ENCODE measurements at regions not wholly inside any gene's neighbourhood (a gene's known extent, or its start where the extent isn't known, plus 50 kb on each side); places are given as distances from the start of the nearest gene placed in this dataset.

GRCh38 chr3:163632722-163633121, 1445.6 kb downstream of the SI start:
- TF ChIP-seq CTCF (IDR thresholded peaks at IDR 0.05; ENCODE audit: control extremely low read depth, extremely low read depth) = no peak
- H3K27me3 ChIP-seq (ENCODE audit: control insufficient read depth in 3 of 3, insufficient read depth in 3 of 3, low read length in 2 of 3) = no peaks in the 10 kb centered on the region
- H3K9me3 ChIP-seq (ENCODE audit: control insufficient read depth in 4 of 4, insufficient read depth in 3 of 4, low read length in 3 of 4) = no peaks in the 10 kb centered on the region
- whole genome bisulfite sequencing, 2 donors = 78 to 79% methylated on average over 5 of the region's 5 CpGs
- no peak for ATAC-seq (ENCODE audit: insufficient read depth, low FRiP score)
- no peak overlapping the region for H3K9ac ChIP-seq (ENCODE audit: insufficient read depth in 1 of 2, low read length in 2 of 2)
- no peaks in the 10 kb centered on the region for H3K36me3 ChIP-seq (ENCODE audit: control insufficient read depth in 4 of 4, insufficient read depth in 4 of 4, low read length in 4 of 4)
- no peak overlapping the region for H3K4me3 ChIP-seq
- no peak overlapping the region for H3K27ac ChIP-seq (ENCODE audit: low read depth in 1 of 2, low read length in 1 of 2)
- H3K4me1 ChIP-seq (ENCODE audit: control insufficient read depth in 5 of 5, insufficient read depth in 5 of 5, low read length in 5 of 5) = no peaks in the 10 kb centered on the region
- DNase-seq = no peak

DNA sequence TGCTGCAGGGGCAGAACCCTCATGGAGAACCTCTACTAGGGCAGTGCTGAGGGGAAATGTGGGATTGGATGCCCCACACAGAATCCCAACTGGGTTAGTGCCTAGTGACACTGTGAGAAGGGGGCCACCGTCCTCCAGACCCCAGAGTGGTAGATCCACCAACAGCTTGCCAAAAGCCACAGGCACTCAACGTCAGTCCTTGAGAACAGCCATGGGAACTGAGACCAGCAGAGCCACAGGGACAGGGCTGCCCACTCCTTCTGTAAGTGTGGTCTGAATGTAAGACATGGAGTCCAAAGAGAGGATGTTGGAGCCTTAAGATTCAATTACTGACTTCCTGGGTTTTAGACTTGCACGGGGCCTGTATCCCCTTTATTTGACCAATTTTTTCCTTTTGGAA, 1451.5 kb downstream of the SI start:
- Histone ChIP-seq H3K9ac (ENCODE audit: insufficient read depth in 1 of 2, low read length in 2 of 2) (no peak overlapping the region), H3K27me3 (ENCODE audit: control insufficient read depth in 3 of 3, insufficient read depth in 3 of 3, low read length in 2 of 3) (no peaks in the 10 kb centered on the region), H3K36me3 (ENCODE audit: control insufficient read depth in 4 of 4, insufficient read depth in 4 of 4, low read length in 4 of 4) (no peaks in the 10 kb centered on the region), H3K9me3 (ENCODE audit: control insufficient read depth in 4 of 4, insufficient read depth in 3 of 4, low read length in 3 of 4) (no peaks in the 10 kb centered on the region), H3K27ac (ENCODE audit: low read depth in 1 of 2, low read length in 1 of 2) (no peak overlapping the region), H3K4me1 (ENCODE audit: control insufficient read depth in 5 of 5, insufficient read depth in 5 of 5, low read length in 5 of 5) (no peaks in the 10 kb centered on the region), H3K4me3 (no peak overlapping the region)
- DNase-seq (no peak), ATAC-seq (ENCODE audit: insufficient read depth, low FRiP score) (no peak)
- WGBS, 2 donors = 82 to 83% methylated on average over 3 of the region's 3 CpGs
- no peak for TF ChIP-seq CTCF (IDR thresholded peaks at IDR 0.05; ENCODE audit: control extremely low read depth, extremely low read depth)

DNA sequence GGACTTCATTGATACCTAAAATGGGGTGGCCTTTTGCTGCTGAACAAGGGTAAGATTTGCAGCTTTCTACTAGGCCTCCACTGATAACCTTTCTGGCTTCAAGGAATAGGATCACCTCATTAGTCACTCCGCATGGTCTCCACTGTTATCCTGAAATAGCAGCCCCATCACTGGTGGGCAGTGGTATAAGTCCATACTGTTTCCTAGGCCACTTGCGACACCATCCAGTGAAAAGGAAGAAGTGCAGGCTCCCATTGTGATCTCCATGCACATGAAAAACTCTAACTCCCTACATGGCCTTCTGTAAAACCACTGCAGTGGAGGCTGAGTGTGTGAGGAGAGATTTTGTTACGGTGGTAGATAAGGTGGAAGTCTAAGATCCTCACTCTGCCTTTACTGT, 1455.9 kb downstream of the SI start:
- WGBS, 2 donors = 51 to 74% methylated on average over 3 of the region's 3 CpGs
- H3K9ac ChIP-seq (ENCODE audit: insufficient read depth in 1 of 2, low read length in 2 of 2) = no peak overlapping the region
- ATAC-seq (ENCODE audit: insufficient read depth, low FRiP score) = no peak
- H3K36me3 ChIP-seq (ENCODE audit: control insufficient read depth in 4 of 4, insufficient read depth in 4 of 4, low read length in 4 of 4) = no peaks in the 10 kb centered on the region
- H3K27me3 ChIP-seq (ENCODE audit: control insufficient read depth in 3 of 3, insufficient read depth in 3 of 3, low read length in 2 of 3) = peaks cover 0 to 2% (median 0%) of the 10 kb centered on the region in 3 donors
- no peaks in the 10 kb centered on the region for H3K9me3 ChIP-seq (ENCODE audit: control insufficient read depth in 4 of 4, insufficient read depth in 3 of 4, low read length in 3 of 4)
- peak; percentile 49 to 72 (median 67) for DNase-seq
- H3K4me1 ChIP-seq (ENCODE audit: control insufficient read depth in 5 of 5, insufficient read depth in 5 of 5, low read length in 5 of 5) = no peaks in the 10 kb centered on the region
- no peak for TF ChIP-seq CTCF (IDR thresholded peaks at IDR 0.05; ENCODE audit: control extremely low read depth, extremely low read depth)
- no peak overlapping the region for H3K27ac ChIP-seq (ENCODE audit: low read depth in 1 of 2, low read length in 1 of 2)
- H3K4me3 ChIP-seq = no peak overlapping the region

GRCh38 chr3:163614886-163615285, 1463.4 kb downstream of the SI start:
- Histone ChIP-seq H3K9me3 (ENCODE audit: control insufficient read depth in 4 of 4, insufficient read depth in 3 of 4, low read length in 3 of 4) (peaks cover 0 to 2% (median 0%) of the 10 kb centered on the region in 4 donors), H3K9ac (ENCODE audit: insufficient read depth in 1 of 2, low read length in 2 of 2) (no peak overlapping the region), H3K4me3 (no peak overlapping the region), H3K36me3 (ENCODE audit: control insufficient read depth in 4 of 4, insufficient read depth in 4 of 4, low read length in 4 of 4) (no peaks in the 10 kb centered on the region), H3K4me1 (ENCODE audit: control insufficient read depth in 5 of 5, insufficient read depth in 5 of 5, low read length in 5 of 5) (no peaks in the 10 kb centered on the region), H3K27me3 (ENCODE audit: control insufficient read depth in 3 of 3, insufficient read depth in 3 of 3, low read length in 2 of 3) (peaks cover 0 to 3% (median 0%) of the 10 kb centered on the region in 3 donors), H3K27ac (ENCODE audit: low read depth in 1 of 2, low read length in 1 of 2) (no peak overlapping the region)
- DNase-seq (no peak), ATAC-seq (ENCODE audit: insufficient read depth, low FRiP score) (no peak)
- TF ChIP-seq CTCF (IDR thresholded peaks at IDR 0.05; ENCODE audit: control extremely low read depth, extremely low read depth) = no peak

Data from lung (tissue), 11 donors.